ENCODE measurements at regions not wholly inside any gene's neighbourhood (a gene's known extent, or its start where the extent isn't known, plus 50 kb on each side); places are given as distances from the start of the nearest gene placed in this dataset.

DNA sequence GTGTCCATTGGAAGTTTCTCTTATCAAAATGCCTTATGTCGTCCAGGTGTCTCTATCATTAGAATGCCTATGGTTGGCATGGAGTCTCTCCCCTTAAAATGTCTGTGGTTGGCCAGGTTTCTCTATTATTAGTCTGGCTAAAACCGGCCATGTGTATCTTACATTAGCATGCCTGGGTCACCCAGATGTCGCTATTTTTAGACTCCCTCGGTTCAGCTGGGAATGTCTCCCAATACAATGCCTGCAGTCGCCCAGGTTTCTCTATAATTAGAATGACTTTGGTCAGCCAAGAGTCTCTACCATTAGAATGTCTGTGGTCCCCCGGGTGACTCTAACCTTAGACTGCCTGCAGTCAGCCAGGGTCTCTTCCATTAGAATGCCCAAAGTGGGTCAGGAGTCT, 1536.1 kb downstream of the UQCRFS1 start:
- FAIRE-seq: no peak
- ChIA-PET CTCF (no interaction called here), POLR2A (no interaction called here)
- Histone ChIP-seq H3K4me2 (ENCODE audit: insufficient read depth, low read length) (no peak overlapping the region), H3K4me1 (ENCODE audit: control insufficient read depth, extremely low read depth, insufficient read depth, low read length) (no peaks in the 10 kb centered on the region), H3K4me3 (replicated peaks in 1 of 3; ENCODE audit: insufficient read depth in 1 of 3, low read depth in 1 of 3, low read length in 3 of 3) (no peak overlapping the region), H2AFZ (ENCODE audit: low read depth, low read length) (no peak overlapping the region), H3K9me3 (replicated peaks; ENCODE audit: control insufficient read depth, insufficient read depth, low read length) (no peaks in the 10 kb centered on the region), H3K9me1 (replicated peaks; ENCODE audit: control insufficient read depth, extremely low read depth, insufficient read depth, low read length) (no peaks in the 10 kb centered on the region), H3K79me2 (ENCODE audit: control insufficient read depth, insufficient read depth, low read length) (no peaks in the 10 kb centered on the region), H3K27ac (ENCODE audit: insufficient read depth, low read depth, low read length) (no peak overlapping the region), H3K9ac (replicated peaks; ENCODE audit: extremely low read depth, insufficient read depth, low read length) (no peak overlapping the region), H3K36me3 (ENCODE audit: control insufficient read depth in 2 of 2, extremely low read depth in 1 of 2, insufficient read depth in 2 of 2, low read length in 2 of 2) (no peaks in the 10 kb centered on the region), H4K20me1 (replicated peaks; ENCODE audit: control insufficient read depth, extremely low read depth, insufficient read depth, low read length) (no peaks in the 10 kb centered on the region), H3K27me3 (ENCODE audit: control insufficient read depth in 2 of 2, insufficient read depth in 2 of 2, low read length in 2 of 2) (no peaks in the 10 kb centered on the region)
- no peak for DNase-seq (ENCODE audit: low read depth, low spot score)
- dilution Hi-C loops (cut with MboI; ENCODE audit: extremely low pct_ligation_motif_present, low sequenced_read_pairs) (no loop called here), intact Hi-C loops (cut with micrococcal nuclease) (no loop called here)
- TF ChIP-seq, protein P1, sequence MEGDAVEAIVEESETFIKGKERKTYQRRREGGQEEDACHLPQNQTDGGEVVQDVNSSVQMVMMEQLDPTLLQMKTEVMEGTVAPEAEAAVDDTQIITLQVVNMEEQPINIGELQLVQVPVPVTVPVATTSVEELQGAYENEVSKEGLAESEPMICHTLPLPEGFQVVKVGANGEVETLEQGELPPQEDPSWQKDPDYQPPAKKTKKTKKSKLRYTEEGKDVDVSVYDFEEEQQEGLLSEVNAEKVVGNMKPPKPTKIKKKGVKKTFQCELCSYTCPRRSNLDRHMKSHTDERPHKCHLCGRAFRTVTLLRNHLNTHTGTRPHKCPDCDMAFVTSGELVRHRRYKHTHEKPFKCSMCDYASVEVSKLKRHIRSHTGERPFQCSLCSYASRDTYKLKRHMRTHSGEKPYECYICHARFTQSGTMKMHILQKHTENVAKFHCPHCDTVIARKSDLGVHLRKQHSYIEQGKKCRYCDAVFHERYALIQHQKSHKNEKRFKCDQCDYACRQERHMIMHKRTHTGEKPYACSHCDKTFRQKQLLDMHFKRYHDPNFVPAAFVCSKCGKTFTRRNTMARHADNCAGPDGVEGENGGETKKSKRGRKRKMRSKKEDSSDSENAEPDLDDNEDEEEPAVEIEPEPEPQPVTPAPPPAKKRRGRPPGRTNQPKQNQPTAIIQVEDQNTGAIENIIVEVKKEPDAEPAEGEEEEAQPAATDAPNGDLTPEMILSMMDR (IDR thresholded peaks at IDR 0.05; ENCODE audit: extremely low read depth in 1 of 2, insufficient read depth in 1 of 2, low read depth in 1 of 2, low read length in 2 of 2): no peak
- no peak for TF ChIP-seq POLR2AphosphoS5 (IDR thresholded peaks at IDR 0.05; ENCODE audit: insufficient read depth, low read depth, low read length)
- TF ChIP-seq EZH2 (IDR thresholded peaks at IDR 0.05; ENCODE audit: borderline replicate concordance, low read depth, low read length, severe bottlenecking): no peak
- no peak for TF ChIP-seq FOS (IDR thresholded peaks at IDR 0.05; ENCODE audit: borderline replicate concordance, insufficient read depth, low read length)
- no peak for TF ChIP-seq JUN (IDR thresholded peaks at IDR 0.05; ENCODE audit: borderline replicate concordance, insufficient read depth, insufficient read length, low read depth)
- TF ChIP-seq MYC (IDR thresholded peaks at IDR 0.05; ENCODE audit: low read depth, low read length): no peak
- no peak for TF ChIP-seq POLR2A (IDR thresholded peaks at IDR 0.05; ENCODE audit: low read depth, low read length)
- no peak for TF ChIP-seq GATA2 (IDR thresholded peaks at IDR 0.05; ENCODE audit: insufficient read depth, insufficient read length, low read depth, low read length)
- TF ChIP-seq, protein P2, sequence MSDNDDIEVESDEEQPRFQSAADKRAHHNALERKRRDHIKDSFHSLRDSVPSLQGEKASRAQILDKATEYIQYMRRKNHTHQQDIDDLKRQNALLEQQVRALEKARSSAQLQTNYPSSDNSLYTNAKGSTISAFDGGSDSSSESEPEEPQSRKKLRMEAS (IDR thresholded peaks at IDR 0.05; ENCODE audit: insufficient read depth, insufficient read length): no peak
- no TSS peak for BruUV-seq (replicated peaks)

Data from endothelial cell of umbilical vein (primary cell).